PC-9 (cell line): ENCODE measurements at regions not wholly inside any gene's neighbourhood (a gene's known extent, or its start where the extent isn't known, plus 50 kb on each side); places are given as distances from the start of the nearest gene placed in this dataset.

Experiments
- BruUV-seq: library from RNA; stranded (reverse); fragments of 400-500 nt; replicated peaks from 2 replicates; lab custom pipeline; 2021; lab: Mats Ljungman, UMichigan
- CTCF ChIA-PET: fragments of 300-600 bp; sonication (Branson Sonifier 250); formaldehyde crosslinking; loops from one replicate; lab custom pipeline; 2022; ENCODE audit warnings: antibody characterized with exemption; lab: Charles Lee
- POLR2A ChIA-PET: fragments of 300-600 bp; sonication (Branson Sonifier 250); formaldehyde crosslinking; loops from one replicate; lab custom pipeline; 2022; ENCODE audit warnings: antibody characterized with exemption; ENCODE audit not compliant: unreplicated experiment; lab: Charles Lee
- DNase-seq, 2 experiments: peaks; one replicate each; pipeline versions ENCODE4 v3.0.0 to v3.0.0-alpha.2; 2015 to 2022; ENCODE audit warnings: mixed read lengths in 1 of 2
- H2AFZ ChIP-seq: fragments of 200-600 bp; sonication (generic); 2 replicates; pipeline ENCODE4 v1.8.1; 2017; ENCODE audit warnings: antibody characterized with exemption
- H3F3A ChIP-seq: fragments of 200-600 bp; sonication (generic); 2 replicates; pipeline ENCODE4 v1.8.1; 2017; ENCODE audit warnings: antibody characterized with exemption, mild to moderate bottlenecking, low read depth; ENCODE audit not compliant: insufficient read depth
- H3K27ac ChIP-seq: fragments of 200-600 bp; sonication (generic); 2 replicates; pipeline ENCODE4 v1.6.1; 2016; ENCODE audit warnings: mixed run types
- H3K27me3 ChIP-seq: fragments of 200-600 bp; sonication (generic); 2 replicates; pipeline ENCODE4 v1.6.1; 2016; ENCODE audit warnings: low read depth, mixed run types; ENCODE audit not compliant: insufficient read depth
- H3K36me3 ChIP-seq: fragments of 200-600 bp; sonication (generic); 2 replicates; pipeline ENCODE4 v1.6.1; 2016; ENCODE audit warnings: low read depth, mixed run types
- H3K4me1 ChIP-seq: fragments of 200-600 bp; sonication (generic); replicated peaks from 2 replicates; pipeline ENCODE4 v1.6.1; 2016; ENCODE audit warnings: mixed run types; ENCODE audit not compliant: insufficient read depth
- H3K4me2 ChIP-seq: fragments of 200-600 bp; sonication (generic); 2 replicates; pipeline ENCODE4 v1.6.1; 2017; ENCODE audit warnings: mixed run types
- H3K4me3 ChIP-seq: fragments of 200-600 bp; sonication (generic); 2 replicates; pipeline ENCODE4 v1.6.1; 2016; ENCODE audit warnings: mixed run types
- H3K79me2 ChIP-seq: fragments of 200-600 bp; sonication (generic); 2 replicates; pipeline ENCODE4 v1.6.1; 2017; ENCODE audit warnings: low read depth, mixed run types
- H3K9me2 ChIP-seq: fragments of 200-600 bp; sonication (generic); 2 replicates; pipeline ENCODE4 v1.8.1; 2017; ENCODE audit warnings: mild to moderate bottlenecking; ENCODE audit not compliant: insufficient read depth
- H3K9me3 ChIP-seq: fragments of 200-600 bp; sonication (generic); 2 replicates; pipeline ENCODE4 v1.8.1; 2016; ENCODE audit warnings: low read depth; ENCODE audit not compliant: insufficient read depth
- H4K20me1 ChIP-seq: fragments of 200-600 bp; sonication (generic); 2 replicates; pipeline ENCODE4 v1.8.1; 2017; ENCODE audit not compliant: insufficient read depth
- EZH2 ChIP-seq: fragments of 200-600 bp; sonication (generic); IDR thresholded peaks from 2 replicates; pipeline ENCODE4 v1.8.0; 2017; ENCODE audit warnings: antibody characterized with exemption, low read depth
- intact Hi-C: fragments of 100-400 bp; cut with micrococcal nuclease; formaldehyde crosslinking; loops from one replicate; pipeline ENCODE4 v1.10.0; 2022; ENCODE audit not compliant: unreplicated experiment
- TF ChIP-seq, protein P1 (sequence below): fragments of 200-600 bp; sonication (generic); conservative IDR thresholded peaks from 2 replicates; pipeline ENCODE4 v1.6.1; 2017; ENCODE audit warnings: mixed run types, antibody characterized with exemption, mild to moderate bottlenecking, moderate library complexity

DNA sequence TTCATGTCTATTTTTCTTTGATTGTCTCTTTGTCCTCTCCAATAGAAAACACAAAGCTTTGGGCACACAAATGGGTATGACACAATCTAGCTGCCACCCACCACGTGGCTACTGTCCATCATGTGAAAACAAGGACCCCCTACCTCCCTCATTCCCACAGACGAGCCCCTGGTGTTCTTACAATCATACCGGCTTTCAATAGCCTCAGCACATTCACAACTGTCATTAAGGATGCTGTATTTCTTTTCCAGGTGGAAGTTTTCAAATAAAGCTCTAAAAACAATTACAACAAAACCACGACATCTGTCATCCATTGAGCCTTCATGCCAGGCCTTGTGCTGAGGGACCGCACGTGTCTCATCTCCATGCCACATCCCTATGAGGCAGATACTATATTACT, 552.6 kb upstream of the ADAMTS9 start:
- no peak overlapping the region for H3K4me3 ChIP-seq
- ChIA-PET POLR2A (no interaction called here), CTCF (no interaction called here)
- TF ChIP-seq, protein P1, sequence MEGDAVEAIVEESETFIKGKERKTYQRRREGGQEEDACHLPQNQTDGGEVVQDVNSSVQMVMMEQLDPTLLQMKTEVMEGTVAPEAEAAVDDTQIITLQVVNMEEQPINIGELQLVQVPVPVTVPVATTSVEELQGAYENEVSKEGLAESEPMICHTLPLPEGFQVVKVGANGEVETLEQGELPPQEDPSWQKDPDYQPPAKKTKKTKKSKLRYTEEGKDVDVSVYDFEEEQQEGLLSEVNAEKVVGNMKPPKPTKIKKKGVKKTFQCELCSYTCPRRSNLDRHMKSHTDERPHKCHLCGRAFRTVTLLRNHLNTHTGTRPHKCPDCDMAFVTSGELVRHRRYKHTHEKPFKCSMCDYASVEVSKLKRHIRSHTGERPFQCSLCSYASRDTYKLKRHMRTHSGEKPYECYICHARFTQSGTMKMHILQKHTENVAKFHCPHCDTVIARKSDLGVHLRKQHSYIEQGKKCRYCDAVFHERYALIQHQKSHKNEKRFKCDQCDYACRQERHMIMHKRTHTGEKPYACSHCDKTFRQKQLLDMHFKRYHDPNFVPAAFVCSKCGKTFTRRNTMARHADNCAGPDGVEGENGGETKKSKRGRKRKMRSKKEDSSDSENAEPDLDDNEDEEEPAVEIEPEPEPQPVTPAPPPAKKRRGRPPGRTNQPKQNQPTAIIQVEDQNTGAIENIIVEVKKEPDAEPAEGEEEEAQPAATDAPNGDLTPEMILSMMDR, result no peak
- no peak for TF ChIP-seq EZH2
- no TSS peak for BruUV-seq
- no peaks in the 10 kb centered on the region for H3K36me3 ChIP-seq
- H3K27me3 ChIP-seq, result no peaks in the 10 kb centered on the region
- H3K9me2 ChIP-seq, result no peaks in the 10 kb centered on the region
- no peak overlapping the region for H3K4me2 ChIP-seq
- no peaks in the 10 kb centered on the region for H3K79me2 ChIP-seq
- H3K27ac ChIP-seq, result no peak overlapping the region
- intact Hi-C loops, result no loop called here
- H4K20me1 ChIP-seq, result no peaks in the 10 kb centered on the region
- H3K9me3 ChIP-seq, result no peaks in the 10 kb centered on the region
- H3F3A ChIP-seq, result no peaks in the 10 kb centered on the region
- DNase-seq, result no peak
- H2AFZ ChIP-seq, result no peak overlapping the region
- H3K4me1 ChIP-seq, result no peaks in the 10 kb centered on the region

DNA sequence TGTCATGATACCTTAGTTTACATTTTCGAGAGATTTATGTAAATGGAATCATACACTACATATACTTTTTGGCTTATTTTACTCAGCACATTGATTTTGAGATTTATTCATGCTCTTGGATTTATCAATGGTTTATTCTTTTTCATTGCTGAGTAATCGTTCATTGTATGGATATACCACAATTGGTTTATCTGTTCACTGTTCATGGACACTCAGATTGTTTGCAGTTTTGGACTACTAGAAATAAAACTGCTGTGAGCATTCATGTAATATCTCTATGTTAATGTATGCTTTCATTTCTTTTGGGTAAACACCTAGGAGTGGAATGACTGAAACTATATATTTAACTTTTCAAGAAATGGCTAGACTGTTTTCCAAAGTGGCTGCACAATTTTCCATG, 550.9 kb upstream of the ADAMTS9 start:
- TF ChIP-seq, protein P1, result no peak
- no peak for TF ChIP-seq EZH2
- intact Hi-C loops, result no loop called here

DNA sequence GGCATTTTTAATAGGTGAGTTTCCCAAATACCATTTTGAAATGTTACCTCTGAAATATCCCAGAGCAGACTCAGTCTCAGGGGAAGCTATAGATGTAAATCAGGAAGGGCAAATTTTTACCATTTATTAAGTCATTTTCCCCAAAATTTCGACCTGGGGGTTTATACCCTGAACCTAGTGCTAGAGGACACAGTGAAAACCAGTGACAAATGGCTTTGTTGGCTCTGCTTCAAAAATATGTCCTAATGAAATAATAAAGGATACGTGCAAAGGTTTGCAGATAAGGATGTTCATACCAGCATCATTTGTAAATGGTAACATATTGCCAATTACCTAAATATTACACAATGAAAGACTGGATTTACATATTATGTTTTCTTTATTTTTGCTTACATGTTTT, 546.7 kb upstream of the ADAMTS9 start:
- H3K27me3 ChIP-seq, result no peaks in the 10 kb centered on the region
- ChIA-PET CTCF (no interaction called here), POLR2A (no interaction called here)
- no peak overlapping the region for H3K27ac ChIP-seq
- intact Hi-C loops, result no loop called here
- TF ChIP-seq, protein P1, result no peak
- TF ChIP-seq EZH2, result no peak
- no peaks in the 10 kb centered on the region for H3K36me3 ChIP-seq
- BruUV-seq, result no TSS peak
- no peaks in the 10 kb centered on the region for H4K20me1 ChIP-seq
- no peaks in the 10 kb centered on the region for H3K4me1 ChIP-seq
- no peak overlapping the region for H2AFZ ChIP-seq
- no peaks in the 10 kb centered on the region for H3F3A ChIP-seq
- H3K79me2 ChIP-seq, result no peaks in the 10 kb centered on the region
- H3K9me3 ChIP-seq, result no peaks in the 10 kb centered on the region
- no peak overlapping the region for H3K4me2 ChIP-seq
- no peaks in the 10 kb centered on the region for H3K9me2 ChIP-seq
- DNase-seq, result no peak
- no peak overlapping the region for H3K4me3 ChIP-seq

More for the DNA sequence above, 550.9 kb upstream of the ADAMTS9 start:
- no peaks in the 10 kb centered on the region for H3K27me3 ChIP-seq
- H3K27ac ChIP-seq, result no peak overlapping the region
- no TSS peak for BruUV-seq
- H4K20me1 ChIP-seq, result no peaks in the 10 kb centered on the region
- no peaks in the 10 kb centered on the region for H3K9me2 ChIP-seq
- no peak overlapping the region for H3K4me2 ChIP-seq
- no peaks in the 10 kb centered on the region for H3K36me3 ChIP-seq
- H3K9me3 ChIP-seq, result no peaks in the 10 kb centered on the region
- H3K4me3 ChIP-seq, result no peak overlapping the region
- no peaks in the 10 kb centered on the region for H3F3A ChIP-seq
- no peaks in the 10 kb centered on the region for H3K4me1 ChIP-seq
- CTCF ChIA-PET, result no interaction called here
- H3K79me2 ChIP-seq, result no peaks in the 10 kb centered on the region
- DNase-seq, result no peak
- H2AFZ ChIP-seq, result no peak overlapping the region
- POLR2A ChIA-PET, result no interaction called here
